ENCODE measurements at regions not wholly inside any gene's neighbourhood (a gene's known extent, or its start where the extent isn't known, plus 50 kb on each side); places are given as distances from the start of the nearest gene placed in this dataset.

- Histone ChIP-seq H3K9me3 (replicated peaks; ENCODE audit: control insufficient read depth, insufficient read depth, low read length) (no peaks in the 10 kb centered on the region), H3K9ac (replicated peaks; ENCODE audit: extremely low read depth, insufficient read depth, low read length) (no peak overlapping the region), H3K9me1 (replicated peaks; ENCODE audit: control insufficient read depth, extremely low read depth, insufficient read depth, low read length) (no peaks in the 10 kb centered on the region), H3K36me3 (ENCODE audit: control insufficient read depth in 2 of 2, extremely low read depth in 1 of 2, insufficient read depth in 2 of 2, low read length in 2 of 2) (no peaks in the 10 kb centered on the region), H3K27me3 (ENCODE audit: control insufficient read depth in 2 of 2, insufficient read depth in 2 of 2, low read length in 2 of 2) (no peaks in the 10 kb centered on the region), H3K4me2 (ENCODE audit: insufficient read depth, low read length) (no peak overlapping the region), H3K4me1 (ENCODE audit: control insufficient read depth, extremely low read depth, insufficient read depth, low read length) (no peaks in the 10 kb centered on the region), H3K79me2 (ENCODE audit: control insufficient read depth, insufficient read depth, low read length) (no peaks in the 10 kb centered on the region), H4K20me1 (replicated peaks; ENCODE audit: control insufficient read depth, extremely low read depth, insufficient read depth, low read length) (no peaks in the 10 kb centered on the region), H3K4me3 (replicated peaks in 1 of 3; ENCODE audit: insufficient read depth in 1 of 3, low read depth in 1 of 3, low read length in 3 of 3) (no peak overlapping the region), H2AFZ (ENCODE audit: low read depth, low read length) (no peak overlapping the region), H3K27ac (ENCODE audit: insufficient read depth, low read depth, low read length) (no peak overlapping the region)
- ChIA-PET POLR2A (no interaction called here), CTCF (interaction anchor here (1.8 kb wide), 1 partner anchor 11 kb away, joined by 7 read pairs; no protein-coding TSS in a partner anchor)
- FAIRE-seq (no peak), DNase-seq (ENCODE audit: low read depth, low spot score) (no peak)
- no TSS peak for BruUV-seq (replicated peaks)
- intact Hi-C loops (cut with micrococcal nuclease) = no loop called here
- dilution Hi-C loops (cut with MboI; ENCODE audit: extremely low pct_ligation_motif_present, low sequenced_read_pairs) = no loop called here
- TF ChIP-seq MYC (IDR thresholded peaks at IDR 0.05; ENCODE audit: low read depth, low read length) (no peak), JUN (IDR thresholded peaks at IDR 0.05; ENCODE audit: borderline replicate concordance, insufficient read depth, insufficient read length, low read depth) (no peak), POLR2AphosphoS5 (IDR thresholded peaks at IDR 0.05; ENCODE audit: insufficient read depth, low read depth, low read length) (no peak), EZH2 (IDR thresholded peaks at IDR 0.05; ENCODE audit: borderline replicate concordance, low read depth, low read length, severe bottlenecking) (no peak), POLR2A (IDR thresholded peaks at IDR 0.05; ENCODE audit: low read depth, low read length) (no peak), GATA2 (IDR thresholded peaks at IDR 0.05; ENCODE audit: insufficient read depth, insufficient read length, low read depth, low read length) (no peak), FOS (IDR thresholded peaks at IDR 0.05; ENCODE audit: borderline replicate concordance, insufficient read depth, low read length) (no peak)
- TF ChIP-seq, protein P1, sequence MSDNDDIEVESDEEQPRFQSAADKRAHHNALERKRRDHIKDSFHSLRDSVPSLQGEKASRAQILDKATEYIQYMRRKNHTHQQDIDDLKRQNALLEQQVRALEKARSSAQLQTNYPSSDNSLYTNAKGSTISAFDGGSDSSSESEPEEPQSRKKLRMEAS (IDR thresholded peaks at IDR 0.05; ENCODE audit: insufficient read depth, insufficient read length) = no peak
- TF ChIP-seq, protein P2, sequence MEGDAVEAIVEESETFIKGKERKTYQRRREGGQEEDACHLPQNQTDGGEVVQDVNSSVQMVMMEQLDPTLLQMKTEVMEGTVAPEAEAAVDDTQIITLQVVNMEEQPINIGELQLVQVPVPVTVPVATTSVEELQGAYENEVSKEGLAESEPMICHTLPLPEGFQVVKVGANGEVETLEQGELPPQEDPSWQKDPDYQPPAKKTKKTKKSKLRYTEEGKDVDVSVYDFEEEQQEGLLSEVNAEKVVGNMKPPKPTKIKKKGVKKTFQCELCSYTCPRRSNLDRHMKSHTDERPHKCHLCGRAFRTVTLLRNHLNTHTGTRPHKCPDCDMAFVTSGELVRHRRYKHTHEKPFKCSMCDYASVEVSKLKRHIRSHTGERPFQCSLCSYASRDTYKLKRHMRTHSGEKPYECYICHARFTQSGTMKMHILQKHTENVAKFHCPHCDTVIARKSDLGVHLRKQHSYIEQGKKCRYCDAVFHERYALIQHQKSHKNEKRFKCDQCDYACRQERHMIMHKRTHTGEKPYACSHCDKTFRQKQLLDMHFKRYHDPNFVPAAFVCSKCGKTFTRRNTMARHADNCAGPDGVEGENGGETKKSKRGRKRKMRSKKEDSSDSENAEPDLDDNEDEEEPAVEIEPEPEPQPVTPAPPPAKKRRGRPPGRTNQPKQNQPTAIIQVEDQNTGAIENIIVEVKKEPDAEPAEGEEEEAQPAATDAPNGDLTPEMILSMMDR (IDR thresholded peaks at IDR 0.05; ENCODE audit: extremely low read depth in 1 of 2, insufficient read depth in 1 of 2, low read depth in 1 of 2, low read length in 2 of 2) = no peak
Measured at GRCh38 chr4:110988722-110989121, 365.8 kb upstream of the PITX2 start.

Measured in endothelial cell of umbilical vein (primary cell).